Endodermal cell (in vitro differentiated cells): ENCODE measurements at regions not wholly inside any gene's neighbourhood (a gene's known extent, or its start where the extent isn't known, plus 50 kb on each side); places are given as distances from the start of the nearest gene placed in this dataset.

ENCODE experiments used
- DNase-seq: peaks from one replicate; pipeline ENCODE4 v3.0.0-alpha.2; 2017
- H3K27ac ChIP-seq: 2 replicates; pipeline ENCODE4 v1.5.1; 2013; ENCODE audit warnings: mild to moderate bottlenecking, low read depth, low read length, moderate library complexity
- H3K27me3 ChIP-seq: 2 replicates; pipeline ENCODE4 v1.6.1; 2013; ENCODE audit warnings: mild to moderate bottlenecking, low read length, moderate library complexity; ENCODE audit not compliant: insufficient read depth, control insufficient read depth, poor library complexity, severe bottlenecking
- H3K36me3 ChIP-seq: 2 replicates; pipeline ENCODE4 v1.7.0; 2013; ENCODE audit warnings: mild to moderate bottlenecking, low read length, moderate library complexity; ENCODE audit not compliant: control insufficient read depth, insufficient read depth
- H3K4me1 ChIP-seq: one replicate; pipeline ENCODE4 v1.7.0; 2013; ENCODE audit warnings: low read length; ENCODE audit not compliant: control insufficient read depth, insufficient read depth
- H3K4me3 ChIP-seq: 2 replicates; pipeline ENCODE4 v1.5.1; 2013; ENCODE audit warnings: mild to moderate bottlenecking, low read length, moderate library complexity
- H3K9ac ChIP-seq: 2 replicates; pipeline ENCODE4 v1.6.1; 2013; ENCODE audit warnings: mild to moderate bottlenecking, low read length, moderate library complexity; ENCODE audit not compliant: poor library complexity, severe bottlenecking; ENCODE audit errors: extremely low read depth
- H3K9me3 ChIP-seq: 2 replicates; pipeline ENCODE4 v1.6.1; 2013; ENCODE audit warnings: mild to moderate bottlenecking, low read length, moderate library complexity; ENCODE audit not compliant: control insufficient read depth
- H3K27ac Mint-ChIP-seq: 2 replicates; pipeline ENCODE4 v1.8.0; 2020; ENCODE audit warnings: mixed read lengths
- H3K27me3 Mint-ChIP-seq: 2 replicates; pipeline ENCODE4 v1.8.0; 2021; ENCODE audit warnings: mild to moderate bottlenecking, mixed read lengths; ENCODE audit not compliant: insufficient read depth
- H3K36me3 Mint-ChIP-seq: 2 replicates; pipeline ENCODE4 v1.8.0; 2020; ENCODE audit warnings: low read depth, mixed read lengths
- H3K4me1 Mint-ChIP-seq: 2 replicates; pipeline ENCODE4 v1.8.0; 2020; ENCODE audit warnings: mixed read lengths
- H3K4me3 Mint-ChIP-seq: 2 replicates; pipeline ENCODE4 v1.8.0; 2020; ENCODE audit warnings: mild to moderate bottlenecking, moderate library complexity, mixed read lengths
- H3K9me3 Mint-ChIP-seq: 2 replicates; pipeline ENCODE4 v1.8.0; 2020; ENCODE audit warnings: mild to moderate bottlenecking, mixed read lengths
- WGBS, 2 experiments: methylation state at CpG; one replicate each; pipeline versions ENCODE4 v1.1.5 to v1.1.7; 2013; ENCODE audit warnings: missing lambda C conversion rate in 2 of 2, mixed read lengths in 1 of 2; ENCODE audit not compliant: insufficient coverage in 1 of 2, insufficient read length in 1 of 2; 5-methylcytosine and 5-hydroxymethylcytosine counted together
- TF ChIP-seq, protein P1 (sequence below): fragments of 200-600 bp; sonication (generic); conservative IDR thresholded peaks from 2 replicates; pipeline ENCODE4 v1.5.0; 2021; ENCODE audit warnings: antibody characterized with exemption, mild to moderate bottlenecking

DNA sequence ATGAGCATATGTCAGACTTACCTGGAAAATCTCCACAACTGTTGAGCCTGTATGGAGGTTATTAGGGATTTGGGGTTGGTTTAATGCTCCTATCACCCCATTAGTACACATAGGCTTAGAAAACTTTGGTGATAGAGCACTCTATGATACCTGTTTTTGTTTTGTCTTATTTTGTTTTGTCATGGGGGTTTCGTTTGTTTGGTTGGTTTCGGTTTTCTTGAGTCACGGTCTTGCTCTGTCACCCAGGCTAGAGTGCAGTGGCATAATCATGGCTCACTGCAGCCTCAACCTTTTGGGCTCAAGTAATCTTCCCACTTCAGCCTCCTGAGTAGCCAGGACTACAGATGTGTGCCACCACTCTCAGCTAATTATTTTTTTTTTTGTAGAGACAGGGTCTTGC, 70.0 kb downstream of the MZT1 start:
- WGBS, 2 experiments: 94% methylated on average over 3 of the region's 3 CpGs; no CpG with 5 or more reads in 1 of the 2 experiments
- H3K4me1 Mint-ChIP-seq: no peaks in the 10 kb centered on the region
- Histone ChIP-seq H3K4me3 (no peak overlapping the region), H3K27ac (no peak overlapping the region), H3K9me3 (no peaks in the 10 kb centered on the region), H3K36me3 (no peaks in the 10 kb centered on the region), H3K27me3 (no peaks in the 10 kb centered on the region), H3K9ac (no peak overlapping the region), H3K4me1 (no peaks in the 10 kb centered on the region)
- H3K27me3 Mint-ChIP-seq: no peaks in the 10 kb centered on the region
- no peaks in the 10 kb centered on the region for H3K36me3 Mint-ChIP-seq
- TF ChIP-seq, protein P1, sequence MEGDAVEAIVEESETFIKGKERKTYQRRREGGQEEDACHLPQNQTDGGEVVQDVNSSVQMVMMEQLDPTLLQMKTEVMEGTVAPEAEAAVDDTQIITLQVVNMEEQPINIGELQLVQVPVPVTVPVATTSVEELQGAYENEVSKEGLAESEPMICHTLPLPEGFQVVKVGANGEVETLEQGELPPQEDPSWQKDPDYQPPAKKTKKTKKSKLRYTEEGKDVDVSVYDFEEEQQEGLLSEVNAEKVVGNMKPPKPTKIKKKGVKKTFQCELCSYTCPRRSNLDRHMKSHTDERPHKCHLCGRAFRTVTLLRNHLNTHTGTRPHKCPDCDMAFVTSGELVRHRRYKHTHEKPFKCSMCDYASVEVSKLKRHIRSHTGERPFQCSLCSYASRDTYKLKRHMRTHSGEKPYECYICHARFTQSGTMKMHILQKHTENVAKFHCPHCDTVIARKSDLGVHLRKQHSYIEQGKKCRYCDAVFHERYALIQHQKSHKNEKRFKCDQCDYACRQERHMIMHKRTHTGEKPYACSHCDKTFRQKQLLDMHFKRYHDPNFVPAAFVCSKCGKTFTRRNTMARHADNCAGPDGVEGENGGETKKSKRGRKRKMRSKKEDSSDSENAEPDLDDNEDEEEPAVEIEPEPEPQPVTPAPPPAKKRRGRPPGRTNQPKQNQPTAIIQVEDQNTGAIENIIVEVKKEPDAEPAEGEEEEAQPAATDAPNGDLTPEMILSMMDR: no peak
- peaks cover 2% of the 10 kb centered on the region for H3K9me3 Mint-ChIP-seq
- H3K27ac Mint-ChIP-seq: no peak overlapping the region
- no peak for DNase-seq
- H3K4me3 Mint-ChIP-seq: no peak overlapping the region

DNA sequence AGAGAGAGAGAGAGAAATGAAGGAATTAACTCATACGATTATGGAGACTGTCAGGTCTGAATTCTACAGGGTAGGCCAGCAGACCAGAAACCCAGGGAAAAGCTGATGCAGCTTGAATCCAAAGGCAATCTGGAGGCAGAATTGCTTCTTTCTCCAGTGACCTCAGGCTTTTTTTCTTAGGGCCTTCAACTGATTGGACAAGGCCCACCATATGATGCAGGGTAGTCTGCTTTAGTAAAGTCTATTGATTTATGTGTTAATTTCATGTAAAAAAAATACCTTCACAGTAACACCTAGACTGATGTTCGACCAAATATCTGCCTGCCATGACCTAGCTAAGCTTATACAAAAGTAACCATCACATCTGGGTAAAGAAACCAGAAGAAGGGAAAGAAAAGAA, 71.1 kb downstream of the MZT1 start:
- peaks cover 2% of the 10 kb centered on the region for H3K9me3 Mint-ChIP-seq
- TF ChIP-seq, protein P1: no peak
- no peaks in the 10 kb centered on the region for H3K36me3 Mint-ChIP-seq
- H3K4me1 Mint-ChIP-seq: no peaks in the 10 kb centered on the region
- no peaks in the 10 kb centered on the region for H3K27me3 ChIP-seq
- no peak overlapping the region for H3K27ac Mint-ChIP-seq
- H3K4me3 ChIP-seq: no peak overlapping the region
- 92 to 94% methylated on average over 1 to 2 of the region's 2 CpGs for WGBS, 2 experiments
- no peaks in the 10 kb centered on the region for H3K36me3 ChIP-seq
- no peaks in the 10 kb centered on the region for H3K4me1 ChIP-seq
- no peak overlapping the region for H3K4me3 Mint-ChIP-seq
- no peaks in the 10 kb centered on the region for H3K9me3 ChIP-seq
- H3K27ac ChIP-seq: no peak overlapping the region
- DNase-seq: no peak
- H3K9ac ChIP-seq: no peak overlapping the region
- no peaks in the 10 kb centered on the region for H3K27me3 Mint-ChIP-seq

DNA sequence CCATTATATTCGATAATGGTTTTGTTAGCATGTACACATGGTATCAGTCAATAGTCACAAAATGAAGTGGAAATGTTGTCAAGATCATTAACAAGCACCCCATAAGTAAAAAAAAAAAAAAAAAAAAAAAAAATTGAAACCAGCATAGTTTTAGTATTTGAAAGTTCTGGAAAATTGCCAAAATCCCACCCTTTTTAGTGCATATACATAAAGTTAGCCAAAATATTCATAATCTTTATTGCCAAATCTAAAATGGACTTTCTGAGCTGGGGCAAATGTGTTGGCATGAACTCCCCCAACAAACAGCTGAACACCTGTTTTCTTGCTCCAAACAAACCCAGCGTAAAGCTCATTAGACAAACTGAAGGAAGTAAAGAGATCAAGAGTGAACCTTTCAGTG, 73.9 kb downstream of the MZT1 start:
- no peak overlapping the region for H3K4me3 Mint-ChIP-seq
- DNase-seq: no peak
- no peaks in the 10 kb centered on the region for H3K27me3 ChIP-seq
- H3K36me3 Mint-ChIP-seq: no peaks in the 10 kb centered on the region
- no peak overlapping the region for H3K27ac ChIP-seq
- H3K27ac Mint-ChIP-seq: no peak overlapping the region
- H3K4me3 ChIP-seq: no peak overlapping the region
- H3K4me1 Mint-ChIP-seq: no peaks in the 10 kb centered on the region
- 78 to 100% methylated on average over 1 to 2 of the region's 2 CpGs for WGBS, 2 experiments
- no peaks in the 10 kb centered on the region for H3K36me3 ChIP-seq
- peaks cover 2% of the 10 kb centered on the region for H3K9me3 Mint-ChIP-seq
- no peaks in the 10 kb centered on the region for H3K27me3 Mint-ChIP-seq
- no peak overlapping the region for H3K9ac ChIP-seq
- TF ChIP-seq, protein P1: no peak
- no peaks in the 10 kb centered on the region for H3K4me1 ChIP-seq
- no peaks in the 10 kb centered on the region for H3K9me3 ChIP-seq
